NCI-H2227 treated with DMSO at 0.1 percent for 48 hours (cell line): ENCODE measurements at regions not wholly inside any gene's neighbourhood (a gene's known extent, or its start where the extent isn't known, plus 50 kb on each side); places are given as distances from the start of the nearest gene placed in this dataset.
"Not testable (repeated sequence)": the region's sequence is repeated elsewhere in the genome, so short reads cannot be mapped to it uniquely, and the experiment has no call there.

Source experiments
- DNase-seq: peaks from one replicate; lab custom pipeline; 2025; lab: John Stamatoyannopoulos, UW

DNA sequence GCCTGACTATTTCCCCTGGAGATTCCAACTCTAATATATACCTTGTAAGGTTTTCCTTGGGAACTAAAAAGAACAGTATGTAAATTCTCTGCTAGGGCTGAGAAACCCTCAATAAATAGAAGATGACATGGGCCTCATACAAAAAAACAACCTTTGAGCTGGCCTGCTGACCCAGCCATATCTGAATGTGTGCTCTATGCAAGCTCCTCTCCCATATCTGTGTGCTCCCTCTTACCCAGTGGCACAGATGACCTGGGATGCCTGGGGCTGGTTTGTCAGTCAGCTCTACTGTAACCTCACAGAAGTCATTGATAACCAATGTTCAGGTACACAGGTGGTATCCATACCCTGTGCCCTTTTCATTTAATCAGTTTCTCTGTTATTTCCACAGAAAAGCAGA is 329.2 kb downstream of the SEC16B start:
- DNase-seq = no peak

DNA sequence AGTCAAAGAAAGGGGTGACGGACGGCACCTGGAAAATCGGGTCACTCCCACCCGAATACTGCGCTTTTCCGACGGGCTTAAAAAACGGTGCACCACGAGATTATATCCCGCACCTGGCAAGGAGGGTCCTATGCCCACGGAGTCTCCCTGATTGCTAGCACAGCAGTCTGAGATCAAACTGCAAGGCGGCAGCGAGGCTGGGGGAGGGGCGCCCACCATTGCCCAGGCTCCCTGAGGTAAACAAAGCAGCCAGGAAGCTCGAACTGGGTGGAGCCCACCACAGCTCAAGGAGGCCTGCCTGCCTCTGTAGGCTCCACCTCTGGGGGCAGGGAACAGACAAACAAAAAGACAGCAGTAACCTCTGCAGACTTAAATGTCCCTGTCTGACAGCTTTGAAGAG is 335.7 kb downstream of the SEC16B start:
- not testable (repeated sequence) for DNase-seq

DNA sequence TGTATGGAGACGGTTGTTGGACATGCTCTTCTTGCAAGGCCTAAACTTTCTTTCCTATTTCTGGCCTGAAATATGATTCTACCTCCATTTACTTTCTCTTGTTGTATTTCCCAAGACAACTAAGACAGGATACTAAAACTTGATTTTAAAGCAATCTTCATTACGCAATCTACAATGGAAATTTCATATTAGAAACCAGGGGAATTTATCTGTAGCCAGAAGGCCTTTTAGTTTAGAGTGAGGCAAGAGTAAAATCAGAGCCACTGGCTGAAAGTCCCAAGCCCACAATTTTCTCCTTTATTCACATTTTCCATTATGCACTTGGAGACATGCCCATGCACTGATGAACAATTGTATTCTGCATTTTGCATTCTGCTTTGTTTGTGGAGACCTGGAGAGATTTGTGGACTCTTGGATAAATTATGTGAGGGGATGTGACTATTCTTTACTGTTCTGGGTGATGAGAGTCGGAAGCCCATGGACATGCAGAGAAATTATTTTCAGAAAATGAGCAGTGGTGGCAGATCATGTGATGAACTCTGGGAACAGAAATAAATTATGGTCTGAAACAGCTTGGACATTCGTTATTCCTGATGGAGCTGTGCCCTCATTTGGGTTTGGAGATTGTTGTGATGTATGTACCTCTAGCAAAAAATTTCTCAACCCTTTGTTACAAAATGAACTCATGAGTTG is 336.8 kb downstream of the SEC16B start:
- DNase-seq = no peak

DNA sequence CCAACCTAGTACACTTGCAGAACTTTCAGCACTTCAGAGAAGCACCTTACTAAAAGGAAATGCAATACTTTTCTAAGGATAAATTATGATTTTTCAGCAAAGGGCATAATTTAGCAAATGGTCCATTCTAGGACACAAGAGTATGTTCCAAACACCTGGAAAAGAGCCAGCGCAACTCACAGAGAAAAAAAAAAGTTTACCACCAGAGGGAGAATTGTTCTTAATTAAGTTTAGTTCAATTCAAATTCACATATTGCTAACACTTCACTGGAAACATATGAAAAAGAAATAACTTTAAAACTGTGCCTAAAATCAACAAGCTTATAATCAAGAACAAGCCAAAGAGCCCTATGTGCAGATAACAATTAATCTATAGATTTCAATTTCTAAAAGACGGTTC is 338.1 kb downstream of the SEC16B start:
- DNase-seq = no peak

DNA sequence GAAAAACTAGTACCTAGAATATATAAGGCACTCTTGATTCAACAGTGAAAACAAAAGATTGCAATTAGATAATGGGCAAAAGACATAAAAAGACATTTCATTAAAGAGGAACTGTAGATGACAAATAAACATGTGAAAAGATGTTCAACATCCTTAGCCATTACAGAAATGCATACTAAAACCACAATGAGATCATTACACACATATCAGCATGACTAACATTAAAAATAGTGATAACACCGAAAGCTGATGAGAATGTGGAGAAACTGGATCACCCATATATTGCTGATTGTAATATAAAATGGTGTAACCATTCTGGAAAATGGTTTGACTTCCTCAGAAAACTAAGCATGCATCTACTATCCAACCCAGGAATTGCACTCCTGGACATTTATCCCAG is 340.3 kb downstream of the SEC16B start:
- no peak for DNase-seq

DNA sequence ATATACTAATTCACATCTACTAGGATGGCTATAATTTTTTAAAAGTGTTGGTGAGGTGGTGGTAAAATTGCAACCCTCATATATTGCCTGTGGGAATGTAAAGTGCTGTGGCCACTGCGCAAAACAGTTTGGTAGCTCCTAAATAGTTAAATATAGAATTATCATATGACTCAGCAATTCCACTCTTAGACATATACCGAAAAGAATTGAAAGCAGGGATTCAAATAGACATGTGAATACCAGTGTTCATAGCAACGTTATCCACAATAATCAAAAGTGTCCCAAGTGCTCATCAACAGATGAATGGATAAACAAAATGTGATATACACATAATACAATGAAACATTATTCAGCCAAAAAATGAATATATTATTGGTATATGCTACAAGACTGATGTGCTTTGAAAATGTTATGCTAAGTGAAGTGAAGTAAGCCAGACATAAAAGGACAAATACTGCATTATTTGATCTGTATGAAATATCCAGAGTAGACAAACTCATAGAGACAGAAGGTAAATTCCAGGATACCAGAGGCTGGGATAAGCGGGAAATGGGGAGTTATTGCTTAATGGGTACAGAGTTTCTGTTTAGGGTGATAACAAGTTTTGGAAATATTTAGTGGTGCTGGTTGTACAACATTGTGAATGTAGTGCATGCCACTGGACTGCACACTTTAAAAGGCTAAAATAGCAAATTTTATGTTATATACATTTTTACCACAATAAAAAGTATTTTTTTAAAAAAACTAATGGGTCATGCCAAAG is 342.5 kb downstream of the SEC16B start:
- no peak for DNase-seq

DNA sequence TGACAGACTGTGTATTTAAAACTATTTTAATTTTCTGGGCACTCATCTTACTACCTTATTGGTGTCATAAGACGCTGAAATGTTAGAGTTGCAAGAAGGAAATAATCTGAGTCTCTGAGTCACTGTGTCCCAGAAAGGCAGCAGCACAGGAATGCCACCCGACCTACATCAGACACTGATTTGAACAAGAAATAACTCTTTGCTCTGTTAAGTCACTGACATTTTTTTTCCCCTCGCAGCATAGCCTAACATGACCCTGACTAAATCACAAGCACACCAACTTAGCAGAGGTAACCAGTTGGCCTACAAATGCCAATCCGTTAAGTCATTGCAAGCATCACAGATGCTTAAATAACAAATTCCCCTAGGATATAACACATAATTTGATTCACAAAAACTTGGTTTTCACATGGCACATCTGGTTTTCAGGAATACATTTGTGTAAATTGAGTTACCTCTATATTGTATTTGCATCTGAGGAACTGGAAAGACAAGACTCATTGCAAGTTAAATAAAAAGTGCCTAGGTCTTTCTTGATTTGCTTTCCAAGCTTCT is 349.1 kb downstream of the SEC16B start:
- DNase-seq = no peak

DNA sequence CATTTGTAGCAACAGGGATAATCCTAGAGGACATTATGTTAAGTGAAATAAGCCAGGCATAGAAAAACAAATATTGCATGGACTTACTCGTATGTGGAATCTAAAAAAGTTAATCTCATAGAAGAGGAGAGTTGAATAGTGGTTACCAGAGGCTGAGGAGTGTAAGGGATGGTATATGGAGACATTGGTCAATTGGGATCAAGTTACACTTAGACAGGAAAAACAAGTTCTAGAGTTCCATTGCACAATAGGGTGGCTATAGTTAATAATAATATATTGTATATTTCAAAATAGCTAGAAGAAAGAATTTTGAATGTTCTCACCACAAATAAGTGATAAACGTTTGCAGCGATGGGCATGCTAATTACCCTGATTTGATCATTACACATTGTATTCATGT is 354.6 kb downstream of the SEC16B start:
- no peak for DNase-seq

DNA sequence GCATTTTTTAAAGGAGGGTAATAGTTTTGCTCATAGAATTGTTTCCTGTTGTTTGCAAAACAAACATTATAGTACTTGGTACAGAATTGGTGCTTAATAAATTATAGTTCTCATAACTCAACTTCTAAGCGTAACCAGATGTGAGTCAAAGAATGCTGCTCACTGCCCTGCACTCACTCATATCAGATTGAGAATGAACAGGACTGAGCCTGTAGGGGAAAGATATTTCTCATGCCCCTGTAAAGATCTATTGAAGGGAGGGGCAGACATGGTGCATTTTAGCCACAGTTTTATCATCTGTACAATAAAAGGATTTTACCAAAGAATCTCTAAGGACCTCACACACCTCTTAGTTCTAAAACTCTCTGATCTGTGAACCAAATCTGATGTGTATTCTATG is 358.5 kb downstream of the SEC16B start:
- no peak for DNase-seq

DNA sequence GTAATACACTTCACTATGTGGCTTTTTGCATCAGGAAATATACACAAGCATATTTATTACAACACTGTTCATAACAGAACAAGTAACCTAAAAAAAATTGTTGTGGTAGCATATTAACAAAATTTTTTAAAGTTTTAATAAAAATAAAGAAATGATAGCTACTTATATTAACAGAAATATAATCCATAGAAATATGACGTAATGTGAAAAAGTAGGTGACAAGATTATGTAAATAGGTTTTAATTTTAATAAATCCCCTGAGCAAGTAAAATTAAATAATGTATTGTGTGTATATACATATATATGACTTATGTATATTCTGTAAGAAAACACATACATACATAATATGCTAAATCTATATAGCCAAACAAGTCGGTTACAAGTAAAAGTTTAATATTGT is 359.9 kb downstream of the SEC16B start:
- DNase-seq = no peak

DNA sequence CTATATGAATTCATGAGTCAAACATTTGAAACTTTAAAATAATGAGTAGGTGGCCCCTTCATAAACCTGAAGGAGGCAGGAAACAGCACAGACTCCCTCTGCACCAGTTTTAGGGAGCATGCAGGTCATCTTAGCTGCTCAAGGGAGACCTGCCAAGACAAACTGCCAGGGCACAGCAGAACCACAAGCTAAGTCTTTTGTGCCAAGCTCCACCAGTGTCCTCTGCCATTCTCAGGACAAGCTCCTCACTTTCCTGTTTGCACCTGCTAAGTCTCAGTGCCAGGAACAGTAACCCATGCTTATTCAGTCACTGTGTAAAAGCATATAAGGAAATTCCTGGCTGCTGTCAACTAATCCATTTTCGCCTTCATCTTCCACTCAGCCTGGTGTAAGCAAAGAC is 368.9 kb downstream of the SEC16B start:
- DNase-seq = no peak

DNA sequence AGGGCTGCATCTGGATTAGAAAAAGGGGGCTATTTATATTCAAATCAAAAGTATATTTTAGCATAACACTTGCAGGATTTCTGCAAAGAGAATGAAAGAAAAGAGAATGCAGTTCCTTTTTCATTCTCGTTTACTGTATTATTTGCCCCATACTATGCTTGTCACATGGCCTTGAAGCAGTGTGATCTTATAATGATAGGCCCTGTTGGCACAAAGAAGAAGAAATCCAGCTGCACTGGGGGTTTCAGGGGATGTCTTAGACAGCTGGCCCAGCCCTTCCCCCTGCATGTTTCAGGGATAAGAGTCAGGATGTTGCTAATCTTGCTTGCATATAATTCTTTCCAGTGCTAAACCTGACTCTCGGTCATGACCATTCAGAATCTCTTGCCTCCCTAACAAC is 369.5 kb downstream of the SEC16B start:
- peak; percentile 9 for DNase-seq

DNA sequence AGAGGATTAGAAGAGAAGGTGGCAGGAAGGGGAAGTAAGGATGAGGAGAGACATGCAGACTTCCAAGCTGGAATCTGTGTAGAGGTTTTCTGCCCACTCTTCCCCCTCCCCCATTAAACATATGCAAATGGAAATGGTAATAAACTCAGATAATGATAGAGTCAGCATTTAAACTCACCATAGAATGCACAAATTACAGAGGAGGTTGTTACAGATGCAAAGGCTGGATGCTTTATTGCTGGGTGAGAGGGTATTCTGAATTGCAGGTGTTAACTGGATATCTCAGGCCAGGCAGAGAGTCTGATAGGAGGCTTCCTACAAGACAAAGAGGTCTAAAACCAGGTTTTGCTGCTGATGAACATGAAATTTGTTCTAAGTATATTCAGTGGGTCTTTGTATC is 372.5 kb downstream of the SEC16B start:
- DNase-seq = no peak

DNA sequence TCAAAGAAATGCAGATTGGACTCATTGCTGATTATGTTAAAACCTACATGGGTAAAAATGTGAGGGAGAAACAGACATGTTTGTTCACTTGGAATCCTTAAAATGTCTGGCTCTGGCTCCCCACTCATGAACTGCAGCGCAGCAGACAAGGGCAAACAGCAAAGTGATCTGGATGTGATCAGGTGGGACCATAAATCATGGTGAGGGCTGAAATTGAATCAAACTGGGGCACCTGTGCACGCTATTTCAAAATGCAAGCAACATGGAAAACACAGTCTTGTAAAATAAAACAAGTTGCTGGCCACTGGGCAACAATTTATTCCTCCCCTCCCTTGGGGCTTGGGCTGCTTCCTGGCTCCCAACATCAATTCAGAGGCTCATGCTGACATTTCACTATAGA is 373.4 kb downstream of the SEC16B start:
- no peak for DNase-seq

DNA sequence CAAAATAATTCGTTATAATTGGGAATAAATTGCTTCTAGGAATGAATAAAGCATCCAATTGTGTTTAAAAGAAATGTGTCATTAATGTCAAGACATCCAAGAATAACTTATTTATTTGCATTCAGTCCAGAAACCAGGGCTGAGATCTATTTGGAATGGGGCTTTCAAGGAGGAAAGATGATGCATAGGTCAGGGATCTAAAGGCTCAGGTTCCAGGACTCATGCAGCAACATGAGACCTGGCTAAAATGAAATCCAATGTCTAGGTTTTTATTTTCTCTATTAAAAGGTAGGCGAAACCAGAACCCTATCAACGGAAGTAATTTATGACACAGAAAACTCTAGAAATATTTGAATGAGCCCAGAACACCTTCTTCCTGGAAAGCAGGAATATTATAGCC is 376.8 kb downstream of the SEC16B start:
- no peak for DNase-seq

DNA sequence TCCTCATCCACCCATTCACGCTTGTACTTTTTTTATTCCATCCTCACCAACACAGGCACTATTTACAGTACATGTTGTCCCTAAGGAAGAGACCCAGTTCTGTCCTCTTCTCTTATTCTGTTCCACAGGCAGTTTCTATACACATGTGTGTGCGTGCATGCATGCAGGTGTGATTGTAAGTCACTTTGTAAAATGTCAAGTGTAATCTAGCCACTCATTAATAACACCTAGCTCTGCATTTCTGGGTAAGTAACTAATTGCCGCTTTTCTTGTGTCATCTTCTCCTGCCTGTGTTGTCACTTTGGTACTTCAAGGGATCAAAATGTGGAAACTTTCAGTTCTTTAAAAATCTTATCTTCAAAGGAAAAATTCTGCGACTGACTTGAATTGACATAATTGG is 377.2 kb downstream of the SEC16B start:
- DNase-seq = no peak

DNA sequence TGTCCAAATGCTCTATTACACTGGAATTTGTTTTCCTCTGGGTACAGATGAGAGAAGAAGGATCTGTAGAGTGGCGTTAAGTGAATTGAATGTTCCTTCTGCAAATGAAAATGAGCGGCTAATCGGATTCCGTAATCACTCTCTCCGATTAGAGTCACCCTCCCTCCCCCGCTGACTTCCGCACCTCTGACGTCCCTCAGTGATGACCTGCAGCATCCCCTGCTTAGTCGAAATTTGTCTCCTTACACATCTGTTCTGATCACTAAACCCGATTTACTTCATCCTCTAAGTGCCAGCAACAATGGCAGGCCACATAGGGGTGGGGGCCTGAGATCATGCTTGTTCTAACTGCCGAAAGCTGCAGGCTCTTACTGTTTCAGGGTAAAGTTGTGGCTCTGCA is 378.7 kb downstream of the SEC16B start:
- no peak for DNase-seq

DNA sequence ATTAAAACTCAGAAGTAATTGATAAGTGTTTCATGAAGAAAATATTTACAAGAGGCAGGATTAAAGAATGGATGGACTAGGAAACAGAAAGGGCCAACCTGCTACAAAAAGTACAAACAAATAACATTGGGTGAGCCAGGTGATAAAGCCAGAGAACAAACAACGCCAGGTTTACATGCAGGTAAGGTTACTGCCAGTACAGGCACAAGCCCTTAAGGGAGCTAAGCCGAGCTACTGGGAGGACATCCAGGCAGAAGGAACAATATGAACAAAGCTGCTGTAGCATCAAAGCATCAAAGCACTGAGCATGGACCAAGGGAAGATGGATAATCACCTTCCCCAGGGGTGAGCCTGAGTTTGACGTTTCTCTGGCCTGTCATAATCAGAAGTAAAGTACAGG is 380.7 kb downstream of the SEC16B start:
- no peak for DNase-seq

DNA sequence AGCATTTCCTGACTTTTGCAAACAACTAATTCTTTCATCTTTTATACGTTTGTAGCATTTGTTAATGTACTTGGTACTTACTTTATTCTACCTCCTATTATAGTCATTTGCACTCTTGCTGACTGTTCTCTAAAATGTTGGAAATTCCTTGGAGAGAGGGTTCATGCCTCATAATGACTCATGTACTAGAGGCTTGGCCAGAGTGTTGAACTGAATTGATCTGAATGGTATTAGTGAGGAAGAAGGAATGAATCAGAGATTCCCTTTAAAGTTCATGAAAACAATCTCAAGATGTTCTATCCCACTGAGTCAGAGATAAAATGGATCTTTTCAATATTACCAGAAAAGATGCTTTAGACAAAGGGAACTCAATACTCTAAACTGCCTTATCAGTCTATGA is 383.4 kb downstream of the SEC16B start:
- DNase-seq = no peak

DNA sequence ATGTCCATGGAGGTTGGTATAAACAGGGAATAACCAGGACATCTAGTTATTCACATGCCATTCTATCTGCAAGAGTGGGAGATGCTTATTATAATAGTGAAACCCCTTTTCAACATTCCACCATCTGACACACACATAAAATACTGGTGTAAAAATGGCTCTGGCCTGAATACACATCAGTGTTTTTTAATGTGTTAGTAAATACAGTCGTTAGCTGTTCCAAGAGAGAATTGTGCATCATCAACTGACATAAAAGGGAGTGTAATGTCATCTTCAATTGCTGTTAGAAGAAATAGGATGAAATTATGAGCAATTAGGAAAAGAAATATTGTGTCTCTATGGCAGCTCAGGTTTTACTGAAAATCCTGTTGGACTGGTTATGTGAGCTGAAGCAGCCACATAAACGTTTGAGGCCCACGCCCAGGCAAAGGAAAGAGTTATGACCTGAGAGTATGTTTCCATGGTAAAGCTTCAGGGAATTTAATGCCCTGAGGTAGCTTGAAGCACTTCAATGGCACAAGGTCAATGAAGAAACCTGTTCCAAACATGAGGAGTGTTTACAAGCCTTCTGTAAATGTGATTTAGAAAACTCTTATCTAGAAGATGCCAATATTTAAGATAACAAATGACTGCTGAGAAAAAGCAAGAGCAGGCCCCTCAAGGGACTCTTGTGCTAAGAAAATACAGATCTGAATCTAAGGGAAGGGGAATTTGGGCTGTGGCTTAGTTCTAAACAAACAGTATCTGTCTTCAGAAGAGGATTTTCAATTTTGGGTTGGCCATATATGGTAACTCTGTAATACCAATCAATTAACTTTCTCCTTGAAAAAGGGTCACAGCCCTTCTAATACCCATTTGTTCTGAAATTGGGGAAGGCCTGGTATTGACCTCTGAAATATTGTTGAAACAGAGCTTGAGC is 384.3 kb downstream of the SEC16B start:
- peak; percentile 41 for DNase-seq

DNA sequence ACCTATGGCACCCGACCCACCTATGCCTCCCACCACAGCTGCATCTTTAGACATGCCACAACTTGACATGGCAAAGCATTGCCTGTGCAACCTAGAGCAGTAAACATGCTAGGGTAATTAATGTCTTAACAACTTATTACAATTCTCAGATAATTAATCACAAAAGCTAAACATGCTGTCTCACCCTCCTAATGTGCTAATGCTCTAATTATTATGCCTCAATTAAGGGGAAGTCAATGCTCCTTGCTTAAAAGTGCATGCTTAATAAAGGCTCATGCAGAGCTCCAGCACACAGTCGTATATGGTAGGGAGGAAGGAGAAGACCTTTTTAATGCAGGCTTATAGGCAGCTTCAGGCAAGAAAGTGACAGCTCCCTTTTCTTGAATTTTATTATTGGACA is 396.0 kb downstream of the SEC16B start:
- DNase-seq = no peak

DNA sequence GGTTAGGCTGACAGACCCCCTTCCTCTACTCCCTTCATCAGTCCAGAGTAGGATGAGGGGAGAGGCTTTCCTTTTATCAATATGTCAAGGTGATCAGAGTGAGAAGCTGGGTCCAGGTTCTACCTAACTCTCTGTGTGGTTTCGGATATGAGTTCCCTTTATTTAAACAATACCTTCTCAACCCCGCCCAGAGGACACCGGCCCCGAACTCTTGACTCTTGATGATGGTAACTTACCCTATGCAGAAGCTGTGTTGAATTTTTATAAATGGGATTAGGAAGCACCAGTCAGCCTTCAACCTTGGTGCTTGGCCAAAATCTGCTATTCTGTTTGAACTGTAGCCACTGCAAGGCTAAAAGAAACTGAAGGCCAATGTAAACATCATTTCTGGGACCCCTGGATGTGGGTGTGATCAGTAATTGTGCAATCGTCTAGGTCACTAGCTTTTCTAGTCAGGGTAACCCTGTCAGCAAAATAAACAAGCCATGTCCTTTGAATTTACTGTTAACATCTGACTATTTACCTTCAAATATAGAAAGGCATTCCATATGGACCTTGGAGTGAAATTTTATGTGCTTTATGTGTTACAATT is 398.3 kb downstream of the SEC16B start:
- no peak for DNase-seq
